AG04450 (cell line): ENCODE measurements at regions not wholly inside any gene's neighbourhood (a gene's known extent, or its start where the extent isn't known, plus 50 kb on each side); places are given as distances from the start of the nearest gene placed in this dataset.

Experiments
- CTCF ChIA-PET: fragments of 300-600, 350-600 bp; formaldehyde crosslinking; extraction: SDS; loops from one replicate; lab custom pipeline; 2022; ENCODE audit warnings: antibody characterized with exemption, inconsistent platforms; lab: Charles Lee
- POLR2A ChIA-PET: fragments of 350-600 bp; formaldehyde crosslinking; extraction: SDS; loops from one replicate; lab custom pipeline; 2021; ENCODE audit warnings: antibody characterized with exemption, inconsistent platforms; lab: Yijun Ruan, JAX
- DNase-seq: peaks from one replicate; pipeline ENCODE4 v3.0.0-alpha.2; 2011; ENCODE audit warnings: low read depth, low spot score
- H3K27ac ChIP-seq: one replicate; pipeline ENCODE4 v1.5.1; 2012; ENCODE audit warnings: low read depth, low read length, control low read depth
- H3K27me3 ChIP-seq: one replicate; pipeline ENCODE4 v1.6.0; 2012; ENCODE audit warnings: low read length; ENCODE audit not compliant: control insufficient read depth, insufficient read depth
- H3K4me3 ChIP-seq: 2 replicates; pipeline ENCODE4 v1.5.1; 2011; ENCODE audit warnings: mild to moderate bottlenecking, low read depth, low read length, control low read depth
- H3K9me3 ChIP-seq: 2 replicates; pipeline ENCODE4 v1.5.1; 2012; ENCODE audit warnings: low read length; ENCODE audit not compliant: control insufficient read depth, insufficient read depth
- CTCF ChIP-seq: IDR thresholded peaks from 2 replicates; pipeline ENCODE4 v1.5.1; 2011; ENCODE audit warnings: low read depth, low read length, control low read depth, inconsistent platforms

DNA sequence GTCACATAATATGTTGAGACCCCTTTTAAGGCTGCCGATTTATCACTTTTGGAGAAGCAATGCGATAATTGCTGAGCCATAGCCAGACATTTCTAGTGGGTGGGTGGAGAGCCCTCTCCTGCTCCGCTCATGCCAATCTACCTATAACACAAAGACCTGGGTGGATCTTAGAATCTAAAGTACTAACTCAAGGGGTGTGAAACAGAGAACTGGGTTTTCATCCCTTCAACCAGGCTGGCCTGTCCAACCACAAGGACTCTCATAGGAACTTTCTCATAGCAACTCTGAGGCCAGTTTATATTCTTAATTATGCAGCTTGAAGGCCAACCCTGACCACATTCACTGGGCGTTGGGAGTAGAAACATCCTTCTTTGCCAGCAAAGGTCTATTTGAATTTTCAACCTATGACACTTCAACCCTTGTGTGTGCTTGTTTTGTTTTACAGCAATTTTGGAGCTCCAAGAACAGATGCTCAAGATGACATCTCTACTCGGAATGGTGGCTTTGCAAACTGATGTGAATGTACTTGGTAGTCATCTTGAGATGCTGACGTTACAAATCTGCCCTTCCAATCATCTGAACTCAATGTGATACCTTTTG, 1198.2 kb upstream of the AUTS2 start:
- Histone ChIP-seq H3K27me3 (no peaks in the 10 kb centered on the region), H3K4me3 (no peak overlapping the region), H3K9me3 (peaks cover 33% of the 10 kb centered on the region), H3K27ac (no peak overlapping the region)
- no peak for TF ChIP-seq CTCF
- ChIA-PET POLR2A (no interaction called here), CTCF (no interaction called here)
- no peak for DNase-seq

GRCh38 chr7:68400783-68401182, 1197.5 kb upstream of the AUTS2 start:
- Histone ChIP-seq H3K4me3 (no peak overlapping the region), H3K27me3 (no peaks in the 10 kb centered on the region), H3K9me3 (peaks cover 33% of the 10 kb centered on the region), H3K27ac (no peak overlapping the region)
- POLR2A ChIA-PET: no interaction called here
- no peak for DNase-seq
- CTCF ChIA-PET: no interaction called here
- no peak for TF ChIP-seq CTCF

GRCh38 chr7:68401313-68401712, 1197.0 kb upstream of the AUTS2 start:
- peaks cover 33% of the 10 kb centered on the region for H3K9me3 ChIP-seq
- no peaks in the 10 kb centered on the region for H3K27me3 ChIP-seq
- DNase-seq: no peak
- no peak overlapping the region for H3K4me3 ChIP-seq
- CTCF ChIA-PET: no interaction called here
- no peak for TF ChIP-seq CTCF
- POLR2A ChIA-PET: no interaction called here
- H3K27ac ChIP-seq: no peak overlapping the region

GRCh38 chr7:68406480-68406879, 1191.8 kb upstream of the AUTS2 start:
- ChIA-PET CTCF (no interaction called here), POLR2A (no interaction called here)
- no peaks in the 10 kb centered on the region for H3K27me3 ChIP-seq
- no peak for DNase-seq
- H3K27ac ChIP-seq: no peak overlapping the region
- peaks cover 7% of the 10 kb centered on the region; the same call in 1 of the 2 replicates for H3K9me3 ChIP-seq
- TF ChIP-seq CTCF: no peak
- no peak overlapping the region for H3K4me3 ChIP-seq

DNA sequence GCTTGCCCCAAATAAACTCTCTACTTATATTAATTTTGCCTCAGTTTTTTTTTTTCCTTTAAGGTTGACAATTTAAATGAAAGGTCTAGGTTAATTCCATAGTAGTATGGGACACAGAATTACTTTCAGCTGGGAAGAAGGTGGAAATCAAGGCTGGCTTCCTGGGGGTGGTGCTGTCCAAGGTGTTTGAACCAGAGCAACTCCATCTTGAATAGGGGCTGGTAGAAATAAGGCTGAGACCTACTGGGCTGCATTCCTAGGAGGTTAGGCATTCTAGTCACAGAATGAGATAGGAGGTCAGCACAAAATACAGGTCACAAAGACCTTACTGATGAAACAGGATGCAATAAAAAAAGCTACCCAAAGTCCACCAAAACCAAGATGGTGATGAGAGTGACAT, 1190.8 kb upstream of the AUTS2 start:
- CTCF ChIA-PET: no interaction called here
- TF ChIP-seq CTCF: no peak
- H3K27ac ChIP-seq: no peak overlapping the region
- DNase-seq: no peak
- H3K9me3 ChIP-seq: peaks cover 7% of the 10 kb centered on the region; the same call in 1 of the 2 replicates
- POLR2A ChIA-PET: no interaction called here
- H3K4me3 ChIP-seq: no peak overlapping the region
- H3K27me3 ChIP-seq: no peaks in the 10 kb centered on the region
